ENCODE measurements at regions not wholly inside any gene's neighbourhood (a gene's known extent, or its start where the extent isn't known, plus 50 kb on each side); places are given as distances from the start of the nearest gene placed in this dataset.

- H4K20me1 ChIP-seq (ENCODE audit: insufficient read depth, low read length): no peaks in the 10 kb centered on the region
- no peak for TF ChIP-seq CTCF (IDR thresholded peaks at IDR 0.05; ENCODE audit: extremely low read depth, low read depth, low read length)
- DNase-seq (ENCODE audit: insufficient read length, low spot score, missing footprints): no peak
- H3K4me1 ChIP-seq (ENCODE audit: insufficient read depth, low read length): no peaks in the 10 kb centered on the region
- H3K9me3 ChIP-seq (ENCODE audit: low read depth, low read length): no peaks in the 10 kb centered on the region
- no peak overlapping the region for H3K4me3 ChIP-seq (ENCODE audit: insufficient read depth, low read length)
- H3K36me3 ChIP-seq (ENCODE audit: insufficient read depth, low read length): no peaks in the 10 kb centered on the region
- H3K79me2 ChIP-seq (ENCODE audit: insufficient read depth, low read length): no peaks in the 10 kb centered on the region
- no peak overlapping the region for H3K4me2 ChIP-seq (ENCODE audit: insufficient read depth, low read length)
- H3K27me3 ChIP-seq (ENCODE audit: insufficient read depth, low read length): no peaks in the 10 kb centered on the region
- H3K27ac ChIP-seq (ENCODE audit: low read depth, low read length): no peak overlapping the region
- H2AFZ ChIP-seq (ENCODE audit: low read length): no peak overlapping the region
These were observed 236.8 kb downstream of the EPHA4 start for GRCh38 chr2:221335219-221335752.

GRCh38 chr2:221336967-221337366 is 235.1 kb downstream of the EPHA4 start:
- Histone ChIP-seq H4K20me1 (ENCODE audit: insufficient read depth, low read length) (no peaks in the 10 kb centered on the region), H3K36me3 (ENCODE audit: insufficient read depth, low read length) (no peaks in the 10 kb centered on the region), H3K27me3 (ENCODE audit: insufficient read depth, low read length) (no peaks in the 10 kb centered on the region), H3K4me3 (ENCODE audit: insufficient read depth, low read length) (no peak overlapping the region), H3K79me2 (ENCODE audit: insufficient read depth, low read length) (no peaks in the 10 kb centered on the region), H3K27ac (ENCODE audit: low read depth, low read length) (no peak overlapping the region), H3K9me3 (ENCODE audit: low read depth, low read length) (no peaks in the 10 kb centered on the region), H3K4me2 (ENCODE audit: insufficient read depth, low read length) (no peak overlapping the region), H3K4me1 (ENCODE audit: insufficient read depth, low read length) (no peaks in the 10 kb centered on the region), H2AFZ (ENCODE audit: low read length) (no peak overlapping the region)
- no peak for TF ChIP-seq CTCF (IDR thresholded peaks at IDR 0.05; ENCODE audit: extremely low read depth, low read depth, low read length)
- DNase-seq (ENCODE audit: insufficient read length, low spot score, missing footprints): no peak

- H3K4me3 ChIP-seq (ENCODE audit: insufficient read depth, low read length): no peak overlapping the region
- H4K20me1 ChIP-seq (ENCODE audit: insufficient read depth, low read length): no peaks in the 10 kb centered on the region
- no peaks in the 10 kb centered on the region for H3K4me1 ChIP-seq (ENCODE audit: insufficient read depth, low read length)
- no peaks in the 10 kb centered on the region for H3K79me2 ChIP-seq (ENCODE audit: insufficient read depth, low read length)
- no peak overlapping the region for H3K27ac ChIP-seq (ENCODE audit: low read depth, low read length)
- peak; percentile 23 for DNase-seq (ENCODE audit: insufficient read length, low spot score, missing footprints)
- no peaks in the 10 kb centered on the region for H3K9me3 ChIP-seq (ENCODE audit: low read depth, low read length)
- no peaks in the 10 kb centered on the region for H3K27me3 ChIP-seq (ENCODE audit: insufficient read depth, low read length)
- no peaks in the 10 kb centered on the region for H3K36me3 ChIP-seq (ENCODE audit: insufficient read depth, low read length)
- TF ChIP-seq CTCF (IDR thresholded peaks at IDR 0.05; ENCODE audit: extremely low read depth, low read depth, low read length): no peak
- H3K4me2 ChIP-seq (ENCODE audit: insufficient read depth, low read length): no peak overlapping the region
- H2AFZ ChIP-seq (ENCODE audit: low read length): no peak overlapping the region
These were observed 234.0 kb downstream of the EPHA4 start for GRCh38 chr2:221337957-221338685.

GRCh38 chr2:221342388-221342787 is 229.7 kb downstream of the EPHA4 start:
- no peaks in the 10 kb centered on the region for H4K20me1 ChIP-seq (ENCODE audit: insufficient read depth, low read length)
- H3K36me3 ChIP-seq (ENCODE audit: insufficient read depth, low read length): no peaks in the 10 kb centered on the region
- no peak overlapping the region for H2AFZ ChIP-seq (ENCODE audit: low read length)
- H3K27me3 ChIP-seq (ENCODE audit: insufficient read depth, low read length): no peaks in the 10 kb centered on the region
- H3K9me3 ChIP-seq (ENCODE audit: low read depth, low read length): no peaks in the 10 kb centered on the region
- no peak overlapping the region for H3K4me3 ChIP-seq (ENCODE audit: insufficient read depth, low read length)
- H3K79me2 ChIP-seq (ENCODE audit: insufficient read depth, low read length): no peaks in the 10 kb centered on the region
- H3K4me2 ChIP-seq (ENCODE audit: insufficient read depth, low read length): no peak overlapping the region
- H3K27ac ChIP-seq (ENCODE audit: low read depth, low read length): no peak overlapping the region
- no peak for TF ChIP-seq CTCF (IDR thresholded peaks at IDR 0.05; ENCODE audit: extremely low read depth, low read depth, low read length)
- no peaks in the 10 kb centered on the region for H3K4me1 ChIP-seq (ENCODE audit: insufficient read depth, low read length)
- DNase-seq (ENCODE audit: insufficient read length, low spot score, missing footprints): no peak
